ENCODE measurements at regions not wholly inside any gene's neighbourhood (a gene's known extent, or its start where the extent isn't known, plus 50 kb on each side); places are given as distances from the start of the nearest gene placed in this dataset.

DNA sequence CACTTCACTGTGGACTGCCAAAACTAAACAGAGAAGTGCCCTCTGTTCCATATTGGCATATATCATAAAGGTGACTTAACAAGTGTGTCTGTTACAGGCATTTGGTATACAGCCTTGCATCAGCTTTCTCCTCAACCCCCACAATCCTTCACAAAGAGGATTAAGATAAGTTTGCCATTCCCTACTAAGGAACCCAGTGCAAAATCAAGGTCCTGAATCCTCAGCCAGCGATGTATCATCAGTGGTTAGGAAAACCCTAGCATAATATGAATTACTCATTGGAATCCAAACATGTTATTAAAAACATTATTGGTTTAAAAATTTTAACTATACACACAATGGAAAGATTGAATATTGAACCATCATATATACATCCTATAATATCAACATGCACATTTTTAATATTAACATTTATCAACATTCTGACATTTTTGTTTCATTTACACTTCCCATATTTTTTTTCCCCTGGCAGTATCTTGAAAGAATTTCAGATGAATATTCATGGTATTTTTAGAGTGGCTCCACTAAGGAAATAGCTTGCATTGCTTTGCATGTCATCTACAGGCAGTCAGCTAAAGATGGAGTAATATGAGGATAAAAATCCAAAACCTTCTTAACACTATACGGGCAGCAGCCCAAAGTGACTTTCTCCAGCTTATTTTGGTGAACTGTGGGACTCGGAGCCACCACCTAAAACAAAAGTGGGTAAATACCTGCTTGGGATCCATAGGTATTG lies 215.6 kb upstream of the CHRM2 start:
- DNase-seq (ENCODE audit: low read depth in 1 of 2, low spot score in 2 of 2): no peak
- H3K4me1 ChIP-seq (replicated peaks in 1 of 4; ENCODE audit: control insufficient read depth in 3 of 4, insufficient read depth in 4 of 4, low read length in 3 of 4): peaks cover 0 to 3% (median 0%) of the 10 kb centered on the region in 4 experiments; a peak in 1 of 7 replicates
- no peak overlapping the region for H2BK120ac ChIP-seq (replicated peaks; ENCODE audit: low read depth, low read length)
- H2AK5ac ChIP-seq (ENCODE audit: low read depth, low read length): no peak overlapping the region
- no peak overlapping the region for H3K14ac ChIP-seq (ENCODE audit: insufficient read length)
- no peak overlapping the region for H3K18ac ChIP-seq (ENCODE audit: extremely low read depth, low read length)
- H3K36me3 ChIP-seq (ENCODE audit: control insufficient read depth in 2 of 4, insufficient read depth in 4 of 4, low read length in 3 of 4): no peaks in the 10 kb centered on the region
- no peak overlapping the region for H3K27ac ChIP-seq (ENCODE audit: low read depth, low read length)
- H2BK5ac ChIP-seq (ENCODE audit: low read depth, low read length): no peak overlapping the region
- H3K56ac ChIP-seq (replicated peaks; ENCODE audit: insufficient read length, low read depth, low read length): no peak overlapping the region
- no peak overlapping the region for H2AFZ ChIP-seq (ENCODE audit: low read length)
- FAIRE-seq: no peak
- no peak overlapping the region for H3K4me3 ChIP-seq (ENCODE audit: extremely low read depth in 1 of 4, insufficient read depth in 2 of 4, low read depth in 3 of 4, low read length in 4 of 4)
- no peak overlapping the region for H3K23ac ChIP-seq (ENCODE audit: insufficient read length)
- H3K4ac ChIP-seq (replicated peaks; ENCODE audit: insufficient read length, low read depth, low read length): no peak overlapping the region
- no peak overlapping the region for H4K8ac ChIP-seq (ENCODE audit: extremely low read depth, insufficient read depth, low read length)
- no peaks in the 10 kb centered on the region for H4K20me1 ChIP-seq (replicated peaks in 1 of 2; ENCODE audit: control insufficient read depth in 1 of 2, insufficient read depth in 2 of 2, low read length in 2 of 2)
- H3K79me2 ChIP-seq (ENCODE audit: control insufficient read depth in 1 of 2, insufficient read depth in 2 of 2, low read length in 2 of 2): no peaks in the 10 kb centered on the region
- H3K9me3 ChIP-seq (ENCODE audit: insufficient read depth in 2 of 2, low read depth in 1 of 2, low read length in 1 of 2): no peaks in the 10 kb centered on the region
- no peaks in the 10 kb centered on the region for H3K27me3 ChIP-seq (replicated peaks in 1 of 4; ENCODE audit: control insufficient read depth in 3 of 4, extremely low read depth in 1 of 4, insufficient read depth in 3 of 4, low read length in 3 of 4)
- no peak overlapping the region for H2BK15ac ChIP-seq (ENCODE audit: low read length)
- H3K4me2 ChIP-seq (ENCODE audit: insufficient read depth in 1 of 2, low read depth in 2 of 2, low read length in 2 of 2): no peak overlapping the region
- ChIA-PET POLR2A (ENCODE audit: partially characterized antibody) (no interaction called here), CTCF (ENCODE audit: partially characterized antibody) (interaction anchor here (0.7 kb wide), 1 partner anchor 831 kb away, joined by 3 read pairs; no protein-coding TSS in a partner anchor)
- H4K91ac ChIP-seq (replicated peaks; ENCODE audit: insufficient read length, low read length): no peak overlapping the region
- H2BK20ac ChIP-seq (ENCODE audit: low read length): no peak overlapping the region
- no peaks in the 10 kb centered on the region for H3K79me1 ChIP-seq (ENCODE audit: low read depth, low read length)
- no peak overlapping the region for H3K9ac ChIP-seq (replicated peaks in 1 of 4; ENCODE audit: extremely low read depth in 1 of 4, low read depth in 3 of 4, low read length in 3 of 4)
- no peak overlapping the region for H2BK12ac ChIP-seq (ENCODE audit: low read depth, low read length)
- H4K5ac ChIP-seq (ENCODE audit: insufficient read length, low read depth, low read length): no peak overlapping the region
- no peaks in the 10 kb centered on the region for H3K23me2 ChIP-seq (ENCODE audit: low read depth, low read length)
- 86% methylated on average over 3 of the region's 3 CpGs; no CpG with 5 or more reads in 1 of the 2 experiments for WGBS, 2 experiments (ENCODE audit: extremely low coverage in 1 of 2, insufficient coverage in 1 of 2, insufficient read length in 1 of 2, insufficient replicate concordance in 2 of 2, low coverage in 1 of 2, low lambda C conversion rate in 2 of 2, missing lambda C conversion rate in 1 of 2)
- TF ChIP-seq JUN (IDR thresholded peaks at IDR 0.05; ENCODE audit: low read depth, low read length) (no peak), FOSL1 (IDR thresholded peaks at IDR 0.05; ENCODE audit: insufficient read depth, low read depth, low read length) (no peak), HDAC2 (IDR thresholded peaks at IDR 0.05; ENCODE audit: borderline replicate concordance in 1 of 2, low read depth in 2 of 2, low read length in 2 of 2) (no peak), CEBPB (IDR thresholded peaks at IDR 0.05; ENCODE audit: low read depth, low read length) (no peak), KDM4A (IDR thresholded peaks at IDR 0.05; ENCODE audit: low read depth, low read length, severe bottlenecking) (no peak), ZNF274 (IDR thresholded peaks at IDR 0.05; ENCODE audit: borderline replicate concordance, extremely low read depth, low read length) (no peak), CBX5 (IDR thresholded peaks at IDR 0.05; ENCODE audit: low read depth, low read length) (no peak), RBBP5 (IDR thresholded peaks at IDR 0.05; ENCODE audit: borderline replicate concordance, low read depth, low read length) (no peak), SP4 (IDR thresholded peaks at IDR 0.05; ENCODE audit: low read length) (no peak), POU5F1 (IDR thresholded peaks at IDR 0.05; ENCODE audit: low read depth, low read length) (no peak), KDM1A (IDR thresholded peaks at IDR 0.05; ENCODE audit: borderline replicate concordance, low read length) (no peak), HDAC6 (IDR thresholded peaks at IDR 0.05; ENCODE audit: low read depth, low read length) (no peak)
- TF ChIP-seq, protein P1, sequence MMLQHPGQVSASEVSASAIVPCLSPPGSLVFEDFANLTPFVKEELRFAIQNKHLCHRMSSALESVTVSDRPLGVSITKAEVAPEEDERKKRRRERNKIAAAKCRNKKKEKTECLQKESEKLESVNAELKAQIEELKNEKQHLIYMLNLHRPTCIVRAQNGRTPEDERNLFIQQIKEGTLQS (IDR thresholded peaks at IDR 0.05; ENCODE audit: insufficient read depth, low read depth, low read length): no peak
